Neuronal stem cell (in vitro differentiated cells): ENCODE measurements at regions not wholly inside any gene's neighbourhood (a gene's known extent, or its start where the extent isn't known, plus 50 kb on each side); places are given as distances from the start of the nearest gene placed in this dataset.

ENCODE experiments used
- DNase-seq: peaks from one replicate; pipeline ENCODE4 v3.0.0-alpha.2; 2013; ENCODE audit warnings: low spot score
- H2AFZ ChIP-seq: one replicate; pipeline ENCODE4 v1.6.1; 2013; ENCODE audit warnings: mild to moderate bottlenecking, low read length, inconsistent platforms
- H2AK5ac ChIP-seq: 2 replicates; pipeline ENCODE4 v1.6.1; 2013; ENCODE audit warnings: low read depth, mild to moderate bottlenecking, inconsistent platforms, low read length, moderate library complexity, mixed read lengths
- H2BK120ac ChIP-seq: 2 replicates; pipeline ENCODE4 v1.6.1; 2013; ENCODE audit warnings: low read depth, mild to moderate bottlenecking, inconsistent platforms, low read length, moderate library complexity, mixed read lengths
- H2BK12ac ChIP-seq: one replicate; pipeline ENCODE4 v1.6.1; 2013; ENCODE audit warnings: low read length, inconsistent platforms
- H2BK15ac ChIP-seq: 2 replicates; pipeline ENCODE4 v1.6.1; 2013; ENCODE audit warnings: mild to moderate bottlenecking, low read length, inconsistent platforms, mixed read lengths
- H2BK5ac ChIP-seq: one replicate; pipeline ENCODE4 v1.6.1; 2013; ENCODE audit warnings: inconsistent platforms, mild to moderate bottlenecking, low read length, moderate library complexity
- H3K14ac ChIP-seq: one replicate; pipeline ENCODE4 v1.6.1; 2013; ENCODE audit warnings: low read length, inconsistent platforms
- H3K18ac ChIP-seq: 2 replicates; pipeline ENCODE4 v1.6.1; 2013; ENCODE audit warnings: low read length, inconsistent platforms
- H3K23ac ChIP-seq: 2 replicates; pipeline ENCODE4 v1.6.1; 2013; ENCODE audit warnings: low read depth, mild to moderate bottlenecking, mixed read lengths, low read length, inconsistent platforms; ENCODE audit not compliant: poor library complexity
- H3K27ac ChIP-seq: replicated peaks from 3 replicates; pipeline ENCODE4 v1.5.1; 2013; ENCODE audit warnings: low read length, inconsistent platforms
- H3K27me3 ChIP-seq, 3 experiments: 2 replicates each; pipeline ENCODE4 v1.6.1; 2013; ENCODE audit warnings: low read length in 3 of 3, mild to moderate bottlenecking in 2 of 3, inconsistent platforms in 1 of 3, low read depth in 1 of 3, mixed read lengths in 1 of 3, moderate library complexity in 1 of 3; ENCODE audit not compliant: control insufficient read depth in 3 of 3, insufficient read depth in 3 of 3
- H3K36me3 ChIP-seq, 2 donors: replicated peaks in 1 of 2; 2 replicates each; pipeline ENCODE4 v1.6.1; 2013; ENCODE audit warnings: low read length in 2 of 2; ENCODE audit not compliant: control insufficient read depth in 2 of 2, insufficient read depth in 2 of 2
- H3K4ac ChIP-seq: 2 replicates; pipeline ENCODE4 v1.6.1; 2013; ENCODE audit warnings: inconsistent platforms, mild to moderate bottlenecking, low read length, moderate library complexity
- H3K4me1 ChIP-seq, 2 donors: 1 replicate in 1 of 2; 2 replicates in 1 of 2; pipeline ENCODE4 v1.6.1; 2013; ENCODE audit warnings: low read length in 2 of 2, low read depth in 1 of 2; ENCODE audit not compliant: control insufficient read depth in 2 of 2, insufficient read depth in 1 of 2
- H3K4me2 ChIP-seq: one replicate; pipeline ENCODE4 v1.6.1; 2013; ENCODE audit warnings: mild to moderate bottlenecking, low read length, inconsistent platforms; ENCODE audit not compliant: insufficient read depth, poor library complexity, severe bottlenecking
- H3K4me3 ChIP-seq, 2 donors: 2 replicates each; pipeline ENCODE4 v1.5.1; 2013; ENCODE audit warnings: low read length in 2 of 2, mild to moderate bottlenecking in 2 of 2, inconsistent platforms in 1 of 2, moderate library complexity in 1 of 2
- H3K79me1 ChIP-seq: one replicate; pipeline ENCODE4 v1.6.1; 2013; ENCODE audit warnings: low read depth, mild to moderate bottlenecking, inconsistent platforms, low read length, moderate library complexity
- H3K9ac ChIP-seq: one replicate; pipeline ENCODE4 v1.6.1; 2013; ENCODE audit warnings: mild to moderate bottlenecking, low read depth, low read length, inconsistent platforms; ENCODE audit not compliant: poor library complexity
- H3K9me3 ChIP-seq, 2 donors: replicated peaks in 1 of 2; 2 replicates each; pipeline versions ENCODE3 to v1.6.1; 2013; ENCODE audit warnings: low read length in 2 of 2, mild to moderate bottlenecking in 2 of 2, inconsistent platforms in 1 of 2, low read depth in 1 of 2, mixed read lengths in 1 of 2, moderate library complexity in 1 of 2; ENCODE audit not compliant: control insufficient read depth in 2 of 2, insufficient read depth in 1 of 2
- H4K8ac ChIP-seq: one replicate; pipeline ENCODE4 v1.6.1; 2013; ENCODE audit warnings: low read depth, mild to moderate bottlenecking, inconsistent platforms, low read length, moderate library complexity
- H4K91ac ChIP-seq: one replicate; pipeline ENCODE4 v1.6.1; 2013; ENCODE audit warnings: low read length, low read depth, mild to moderate bottlenecking, inconsistent platforms; ENCODE audit not compliant: poor library complexity
- WGBS, 2 donors: extraction: QIAGEN DNeasy Blood & Tissue Kit; methylation state at CpG; one replicate each; pipeline ENCODE4 v1.1.7; 2013; ENCODE audit warnings: missing lambda C conversion rate in 2 of 2, mixed read lengths in 1 of 2; ENCODE audit not compliant: insufficient read length in 2 of 2, insufficient replicate concordance in 1 of 2; ENCODE audit errors: extremely low coverage in 2 of 2; 5-methylcytosine and 5-hydroxymethylcytosine counted together

GRCh38 chr1:195065437-195065836, 1542.8 kb downstream of the KCNT2 start:
- H3K4me2 ChIP-seq = no peak overlapping the region
- H2BK5ac ChIP-seq = no peak overlapping the region
- DNase-seq = no peak
- H3K14ac ChIP-seq = no peak overlapping the region
- H3K9me3 ChIP-seq = no peaks in the 10 kb centered on the region
- H2AK5ac ChIP-seq = no peak overlapping the region
- no peak overlapping the region for H2BK15ac ChIP-seq
- no peaks in the 10 kb centered on the region for H3K4me1 ChIP-seq
- no peaks in the 10 kb centered on the region for H3K79me1 ChIP-seq
- H3K23ac ChIP-seq = no peak overlapping the region
- H3K9ac ChIP-seq = no peak overlapping the region
- no peak overlapping the region for H2BK120ac ChIP-seq
- peak overlapping the region; percentile 26 for H2AFZ ChIP-seq
- H3K36me3 ChIP-seq = no peaks in the 10 kb centered on the region
- no peak overlapping the region for H4K8ac ChIP-seq
- no peak overlapping the region for H3K27ac ChIP-seq
- H2BK12ac ChIP-seq = no peak overlapping the region
- no CpG with 5 or more reads among the region's 5 CpGs for WGBS, 2 donors
- no peak overlapping the region for H4K91ac ChIP-seq
- no peak overlapping the region for H3K18ac ChIP-seq
- H3K4ac ChIP-seq = no peak overlapping the region
- no peak overlapping the region for H3K4me3 ChIP-seq
- H3K27me3 ChIP-seq = no peaks in the 10 kb centered on the region

GRCh38 chr1:195064358-195064757, 1543.9 kb downstream of the KCNT2 start:
- H3K18ac ChIP-seq = no peak overlapping the region
- H3K4me1 ChIP-seq = no peaks in the 10 kb centered on the region
- H3K79me1 ChIP-seq = no peaks in the 10 kb centered on the region
- H3K9me3 ChIP-seq = no peaks in the 10 kb centered on the region
- H2AFZ ChIP-seq = no peak overlapping the region
- H2BK5ac ChIP-seq = no peak overlapping the region
- H3K36me3 ChIP-seq = no peaks in the 10 kb centered on the region
- H3K9ac ChIP-seq = no peak overlapping the region
- no peak overlapping the region for H3K27ac ChIP-seq
- H2BK12ac ChIP-seq = no peak overlapping the region
- no peak overlapping the region for H3K4me3 ChIP-seq
- no peaks in the 10 kb centered on the region for H3K27me3 ChIP-seq
- H3K23ac ChIP-seq = no peak overlapping the region
- no CpG with 5 or more reads among the region's 1 CpG for WGBS, 2 donors
- H2BK120ac ChIP-seq = no peak overlapping the region
- H3K4me2 ChIP-seq = no peak overlapping the region
- H3K4ac ChIP-seq = no peak overlapping the region
- no peak overlapping the region for H2AK5ac ChIP-seq
- H2BK15ac ChIP-seq = no peak overlapping the region
- no peak overlapping the region for H3K14ac ChIP-seq
- no peak overlapping the region for H4K91ac ChIP-seq
- DNase-seq = no peak
- no peak overlapping the region for H4K8ac ChIP-seq

DNA sequence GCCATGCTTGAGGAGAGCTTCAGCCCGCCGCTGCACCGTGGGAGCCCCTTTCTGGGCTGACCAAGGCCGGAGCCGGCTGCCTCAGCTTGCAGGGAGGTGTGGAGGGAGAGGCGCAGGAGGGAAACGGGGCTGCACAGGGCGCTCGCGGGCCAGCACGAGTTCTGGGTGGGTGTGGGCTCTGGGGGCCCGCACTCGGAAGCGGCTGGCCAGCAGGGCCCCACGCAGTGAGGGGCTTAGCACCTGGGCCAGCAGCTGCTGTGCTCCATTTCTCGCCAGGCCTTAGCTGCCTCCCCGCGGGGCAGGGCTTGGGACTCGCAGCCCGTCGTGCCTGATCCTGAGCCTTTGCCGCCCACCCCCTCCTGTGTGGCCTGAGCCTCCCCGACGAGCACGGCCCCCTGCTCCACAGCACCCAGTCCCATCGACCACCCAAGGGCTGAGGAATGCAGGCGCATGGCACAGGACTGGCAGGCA, 1554.0 kb downstream of the KCNT2 start:
- no peak overlapping the region for H3K4ac ChIP-seq
- no peak overlapping the region for H2BK15ac ChIP-seq
- H3K36me3 ChIP-seq = no peaks in the 10 kb centered on the region
- no peak for DNase-seq
- H3K9ac ChIP-seq = no peak overlapping the region
- H3K27me3 ChIP-seq = no peaks in the 10 kb centered on the region
- no peak overlapping the region for H3K4me3 ChIP-seq
- no peaks in the 10 kb centered on the region for H3K79me1 ChIP-seq
- H3K23ac ChIP-seq = no peak overlapping the region
- no peak overlapping the region for H2BK12ac ChIP-seq
- H3K14ac ChIP-seq = no peak overlapping the region
- WGBS, 2 donors = no CpG with 5 or more reads among the region's 27 CpGs
- H2AK5ac ChIP-seq = no peak overlapping the region
- no peaks in the 10 kb centered on the region for H3K9me3 ChIP-seq
- no peak overlapping the region for H2BK5ac ChIP-seq
- H3K4me2 ChIP-seq = no peak overlapping the region
- H2AFZ ChIP-seq = no peak overlapping the region
- H4K91ac ChIP-seq = no peak overlapping the region
- H3K18ac ChIP-seq = no peak overlapping the region
- no peak overlapping the region for H4K8ac ChIP-seq
- no peaks in the 10 kb centered on the region for H3K4me1 ChIP-seq
- no peak overlapping the region for H2BK120ac ChIP-seq
- no peak overlapping the region for H3K27ac ChIP-seq

GRCh38 chr1:195053478-195053877, 1554.8 kb downstream of the KCNT2 start:
- no peak for DNase-seq
- Histone ChIP-seq H4K91ac (no peak overlapping the region), H3K27ac (no peak overlapping the region), H3K9me3 (no peaks in the 10 kb centered on the region), H3K4me2 (no peak overlapping the region), H3K4me3 (no peak overlapping the region), H2BK5ac (no peak overlapping the region), H3K36me3 (no peaks in the 10 kb centered on the region), H3K27me3 (no peaks in the 10 kb centered on the region), H4K8ac (no peak overlapping the region), H2AFZ (no peak overlapping the region), H3K9ac (no peak overlapping the region), H3K23ac (no peak overlapping the region), H2BK15ac (no peak overlapping the region), H2BK12ac (no peak overlapping the region), H3K4me1 (no peaks in the 10 kb centered on the region), H3K14ac (no peak overlapping the region), H2AK5ac (no peak overlapping the region), H3K4ac (no peak overlapping the region), H3K18ac (no peak overlapping the region), H2BK120ac (no peak overlapping the region), H3K79me1 (no peaks in the 10 kb centered on the region)
- no CpG with 5 or more reads among the region's 2 CpGs for WGBS, 2 donors
